HG02798 (cell line): ENCODE measurements at regions not wholly inside any gene's neighbourhood (a gene's known extent, or its start where the extent isn't known, plus 50 kb on each side); places are given as distances from the start of the nearest gene placed in this dataset.
"Not testable (repeated sequence)": the region's sequence is repeated elsewhere in the genome, so short reads cannot be mapped to it uniquely, and the experiment has no call there.

ENCODE experiments used
- ATAC-seq: cut with Tn5 transposase; IDR thresholded peaks from one replicate; pipeline ENCODE4 v1.9.1; 2021; ENCODE audit warnings: mild to moderate bottlenecking; ENCODE audit not compliant: unreplicated experiment, poor library complexity

DNA sequence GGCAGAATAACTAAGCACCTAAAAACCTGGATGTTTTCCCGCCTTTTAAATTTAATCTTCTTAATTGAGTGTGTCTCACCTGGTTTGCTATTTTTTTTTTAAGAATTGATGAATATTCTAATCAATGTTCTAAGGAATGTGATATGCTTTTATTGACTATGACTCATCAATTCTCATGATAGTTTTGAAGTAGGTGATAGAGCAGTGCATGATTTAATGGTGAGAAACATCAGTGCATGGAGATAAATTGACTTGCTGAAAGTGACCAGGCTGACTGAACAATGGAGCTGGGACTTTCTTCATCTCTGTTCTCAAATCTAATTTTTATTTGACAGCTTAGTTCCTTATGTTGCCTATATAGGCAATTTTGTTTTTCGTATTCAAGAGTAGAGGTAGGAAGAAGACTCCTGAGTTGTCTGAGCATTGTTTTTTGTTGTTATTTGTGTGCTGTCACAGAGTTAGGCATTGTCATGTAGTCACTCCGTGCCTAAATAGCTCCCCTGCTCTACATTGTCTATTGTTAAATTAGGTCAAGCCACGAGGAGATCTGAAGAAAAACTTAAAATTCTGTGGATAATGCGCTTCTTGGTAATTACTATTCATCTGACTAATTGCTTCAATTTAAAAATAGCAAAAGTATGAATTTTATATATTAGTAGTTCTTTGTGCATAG is 59.0 kb upstream of the NUTM2F start:
- ATAC-seq: not testable (repeated sequence)

DNA sequence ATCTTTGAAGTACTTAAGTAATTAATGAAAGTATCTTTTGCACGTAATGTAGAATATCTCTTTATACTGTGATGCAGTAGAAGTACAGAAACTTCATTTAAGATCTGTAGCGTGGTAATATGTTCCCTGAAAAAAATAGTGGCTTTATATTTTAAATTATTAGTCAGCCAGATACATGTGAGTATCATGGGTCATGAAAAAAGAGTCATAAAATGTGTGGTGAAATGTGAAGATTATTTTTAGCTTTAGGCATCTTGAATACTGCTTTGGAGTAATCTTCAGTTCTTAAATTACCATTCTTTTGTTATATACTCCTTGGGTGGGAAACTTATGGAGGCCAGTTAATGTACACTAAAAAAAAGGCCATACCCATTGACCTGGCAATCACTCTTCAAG is 59.6 kb upstream of the NUTM2F start:
- ATAC-seq: not testable (repeated sequence)

DNA sequence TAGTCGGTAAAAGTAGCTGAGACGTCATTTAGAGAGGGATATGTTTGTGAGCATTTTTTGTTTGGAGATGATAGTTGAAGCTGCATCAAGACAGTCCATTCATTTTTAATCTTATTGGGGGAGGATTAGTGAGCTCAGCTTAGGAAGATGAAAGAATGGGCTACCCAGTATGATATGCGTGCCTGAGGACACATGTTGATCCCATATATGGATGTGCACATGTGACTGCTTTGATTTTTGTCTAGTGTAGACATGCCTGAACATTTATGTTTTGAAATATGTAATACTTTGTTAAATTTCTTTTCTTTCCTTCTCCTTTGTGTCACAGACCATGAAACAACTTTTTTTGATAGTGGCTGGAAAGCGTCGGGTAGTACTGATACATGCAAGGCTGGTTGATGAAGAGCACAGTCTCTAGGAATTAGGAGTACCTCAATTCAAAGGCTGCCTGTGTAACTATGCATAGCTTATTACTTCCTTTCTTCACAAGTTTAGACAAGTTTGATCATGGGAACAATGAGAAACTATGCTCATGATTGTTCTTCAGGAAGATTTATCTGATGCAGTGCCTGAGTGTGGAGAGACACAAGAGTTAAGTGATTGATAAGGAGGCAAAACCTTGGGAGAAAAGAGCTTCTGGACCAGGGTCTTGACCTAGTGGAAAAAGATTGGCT is 62.1 kb upstream of the NUTM2F start:
- ATAC-seq: not testable (repeated sequence)

DNA sequence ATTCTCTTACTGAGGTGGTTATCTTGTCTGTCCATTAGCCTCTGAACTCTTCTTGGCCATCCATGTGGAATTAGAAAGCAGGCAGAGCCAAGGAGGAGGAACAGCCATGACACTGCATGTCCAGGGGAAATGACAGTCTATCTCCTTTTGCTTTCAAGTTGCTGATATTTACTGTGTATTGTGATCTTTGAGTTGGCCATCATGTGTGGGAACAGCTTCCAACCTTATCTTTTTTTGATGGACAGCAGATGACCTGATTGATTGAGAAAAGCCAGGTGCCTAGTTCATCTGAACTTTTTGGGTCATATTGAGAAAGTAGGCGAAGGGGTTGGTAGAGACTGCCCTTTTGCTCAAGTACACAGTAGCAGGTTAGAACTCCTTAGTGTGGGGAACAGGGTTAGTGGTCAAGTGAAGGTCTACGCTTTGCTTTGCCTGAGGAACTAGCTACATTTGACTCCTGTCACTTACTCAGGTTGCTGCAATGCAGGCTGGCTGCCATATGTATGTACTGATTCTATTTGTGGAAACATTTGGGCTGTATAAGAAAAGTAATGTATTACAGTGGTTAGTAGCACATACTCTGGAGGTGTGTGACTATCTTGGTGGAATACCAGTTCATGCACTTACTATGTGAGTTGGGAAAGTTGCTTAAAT is 64.7 kb upstream of the NUTM2F start:
- ATAC-seq: not testable (repeated sequence)

DNA sequence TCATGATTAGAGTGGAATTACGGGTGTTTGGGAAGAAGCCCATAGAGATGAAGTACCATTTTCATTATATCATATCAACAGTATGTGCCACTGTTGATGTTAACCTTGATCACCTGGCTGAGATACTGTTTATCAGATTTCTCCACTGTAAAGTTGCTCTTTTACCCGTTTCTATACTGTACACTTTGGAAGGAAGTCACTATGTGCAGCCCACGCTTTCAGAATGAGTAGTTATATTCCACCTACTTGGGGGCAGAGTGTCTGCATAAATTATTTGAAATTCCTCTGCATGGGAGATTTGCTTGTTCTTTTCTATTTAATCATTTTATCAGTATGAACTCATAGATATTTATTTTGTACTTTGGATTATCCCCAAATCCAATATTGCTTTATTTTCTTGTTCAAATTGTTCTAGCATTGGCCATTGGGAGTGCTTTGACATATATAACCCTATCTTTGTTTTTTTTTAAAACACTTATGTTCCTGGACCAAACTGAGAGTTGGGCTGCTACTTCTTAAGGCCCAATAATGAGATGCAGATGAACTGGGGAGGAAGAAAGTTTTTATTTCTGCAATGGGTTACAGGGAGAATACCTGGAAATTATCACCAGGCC is 69.4 kb upstream of the NUTM2F start:
- ATAC-seq: not testable (repeated sequence)

DNA sequence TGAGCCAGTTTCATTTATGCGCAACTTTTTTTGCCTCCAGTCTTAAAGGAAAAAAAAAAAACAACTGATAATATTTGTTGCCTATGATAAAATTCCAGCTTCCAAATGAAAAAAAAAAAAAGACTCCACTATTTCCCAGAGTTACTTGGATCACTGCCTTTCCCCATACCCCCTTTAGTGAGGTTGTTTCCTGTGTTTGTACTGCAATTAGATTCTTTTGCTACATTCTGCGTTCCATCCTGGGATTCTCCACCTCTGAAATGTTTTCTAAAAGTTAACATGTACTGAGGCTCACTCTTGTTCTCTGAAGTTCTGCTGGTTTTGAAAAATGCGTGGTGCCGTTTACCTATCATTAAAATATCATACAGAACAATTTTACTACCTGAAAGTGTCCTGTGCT is 72.0 kb upstream of the NUTM2F start:
- not testable (repeated sequence) for ATAC-seq

DNA sequence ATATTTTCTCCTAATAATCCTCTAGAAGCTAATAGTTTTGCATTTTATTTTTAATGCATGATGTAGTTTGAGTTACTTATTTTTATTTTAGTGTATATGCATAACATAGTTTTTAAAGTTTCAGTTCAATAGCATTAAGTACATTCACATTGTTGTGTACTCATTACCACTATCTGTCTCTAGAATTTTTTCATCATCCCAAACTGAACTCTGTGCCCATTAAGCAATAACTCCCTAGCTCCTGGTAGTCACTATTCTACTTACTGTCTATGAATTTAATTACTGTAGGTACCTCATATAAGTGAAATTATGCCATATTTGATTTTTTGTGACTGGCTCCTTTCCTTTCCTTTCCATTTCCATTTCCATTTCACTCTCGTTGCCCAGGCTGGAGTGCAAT is 74.4 kb upstream of the NUTM2F start:
- ATAC-seq: not testable (repeated sequence)

DNA sequence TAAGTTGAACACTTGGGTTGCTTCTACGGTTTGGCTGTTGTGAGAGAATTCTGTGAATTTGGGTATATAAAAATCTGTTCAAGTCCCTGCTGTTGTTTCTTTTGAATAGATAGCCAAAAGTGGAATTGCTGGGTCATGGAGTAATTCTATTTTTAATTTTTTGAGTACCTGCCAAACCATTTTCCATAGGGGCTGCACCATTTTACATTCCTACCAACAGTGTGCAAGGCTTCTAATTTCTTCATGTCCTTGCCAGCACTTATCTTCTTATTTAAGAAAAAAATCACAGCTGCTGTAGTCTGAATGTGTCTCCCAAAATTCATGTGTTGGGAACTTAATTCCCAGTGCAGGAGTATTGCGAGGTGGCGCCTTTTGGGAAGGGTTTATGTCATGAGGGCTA is 75.1 kb upstream of the NUTM2F start:
- ATAC-seq: not testable (repeated sequence)

DNA sequence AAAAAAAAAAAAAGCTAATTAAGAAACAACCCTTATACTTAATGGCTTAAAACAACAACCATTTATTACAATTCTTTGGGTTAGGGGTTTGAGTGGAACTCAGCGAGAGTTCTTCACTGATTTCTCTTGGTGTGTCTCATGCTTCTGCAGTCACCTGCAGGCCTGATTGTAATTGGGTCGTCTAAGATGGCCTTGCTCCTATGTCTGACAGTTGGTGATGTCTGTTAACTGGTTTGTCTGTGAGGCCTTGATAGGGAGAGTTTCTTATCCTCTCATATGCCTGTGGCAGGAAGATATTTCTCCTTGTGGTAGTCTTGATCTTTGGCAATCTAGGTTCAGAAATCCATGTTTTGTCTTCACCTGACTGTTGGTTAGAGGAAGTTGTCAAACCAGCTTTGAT is 85.2 kb upstream of the NUTM2F start:
- not testable (repeated sequence) for ATAC-seq

DNA sequence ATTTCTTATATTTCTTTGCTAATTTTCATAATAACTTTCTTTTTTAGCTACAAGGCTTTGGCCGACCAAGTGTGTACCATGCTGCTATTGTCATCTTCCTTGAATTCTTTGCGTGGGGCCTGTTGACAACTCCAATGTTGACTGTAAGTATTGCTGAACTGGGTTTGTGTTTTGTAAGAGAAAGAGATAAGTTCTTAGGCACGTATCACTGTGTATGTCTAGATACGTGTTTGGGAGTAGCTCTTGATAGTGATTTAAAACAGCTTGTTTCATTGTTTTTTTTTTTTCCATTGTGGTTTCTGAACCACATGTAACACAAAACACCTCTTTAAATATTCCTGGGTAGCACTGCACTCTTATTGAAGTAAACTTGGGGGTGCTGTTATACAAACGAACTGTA is 86.7 kb upstream of the NUTM2F start:
- ATAC-seq: not testable (repeated sequence)

DNA sequence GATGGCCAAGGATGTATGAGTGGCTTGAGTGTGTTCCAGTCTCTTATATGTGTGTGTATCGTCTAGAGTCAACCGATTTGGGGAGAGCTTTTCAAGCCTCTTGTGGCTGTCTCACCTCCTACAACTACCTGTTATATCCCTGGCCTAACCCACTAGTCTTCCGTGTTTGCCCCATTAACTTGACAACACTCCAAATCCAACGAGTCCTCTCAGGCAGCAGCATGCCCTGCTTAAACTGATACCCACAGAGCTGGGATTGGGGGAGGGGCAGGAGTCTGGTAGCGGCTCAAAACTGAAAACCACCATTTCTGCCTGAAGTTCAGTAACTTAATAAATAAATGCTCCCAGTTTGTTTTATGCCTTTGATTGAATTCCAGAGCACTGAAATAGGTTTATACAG is 91.7 kb upstream of the NUTM2F start:
- not testable (repeated sequence) for ATAC-seq

DNA sequence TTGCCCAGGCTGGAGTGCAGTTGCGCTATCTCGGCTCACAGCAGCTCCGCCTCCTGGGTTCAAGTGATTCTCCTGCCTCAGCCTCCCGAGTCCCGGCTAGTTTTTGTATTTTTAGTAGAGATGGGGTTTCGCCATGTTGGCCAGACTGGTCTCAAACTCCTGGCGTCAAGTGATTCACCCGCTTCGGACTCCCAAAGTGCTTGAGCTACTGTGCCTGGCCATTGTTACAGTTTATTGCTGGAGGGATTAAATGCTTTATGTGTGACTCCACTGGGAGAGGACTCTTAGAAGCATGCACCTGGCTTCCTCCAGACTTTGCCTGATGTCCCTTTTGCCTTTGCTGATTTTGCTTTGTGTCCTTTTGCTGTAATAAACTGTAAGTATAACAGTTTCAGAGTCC is 93.5 kb upstream of the NUTM2F start:
- not testable (repeated sequence) for ATAC-seq

DNA sequence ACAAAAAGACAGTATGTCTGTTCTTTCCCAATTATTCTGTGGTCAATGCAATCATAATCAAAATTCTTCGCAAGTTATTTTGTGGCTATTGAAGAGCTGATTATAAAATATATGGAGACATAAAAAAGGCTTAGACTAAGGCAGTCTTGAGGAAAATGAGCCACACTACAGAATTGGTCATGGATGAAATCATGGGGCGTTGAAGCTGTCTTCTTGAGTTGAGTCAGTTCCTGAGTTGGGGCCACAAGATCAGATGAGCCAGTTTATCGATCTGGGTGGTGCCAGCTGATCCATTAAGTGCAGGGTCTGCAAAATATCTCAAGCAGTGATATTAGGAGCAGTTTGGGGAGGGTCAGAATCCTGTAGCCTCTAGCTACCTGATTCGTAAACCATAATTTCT is 96.9 kb upstream of the NUTM2F start:
- ATAC-seq: not testable (repeated sequence)

DNA sequence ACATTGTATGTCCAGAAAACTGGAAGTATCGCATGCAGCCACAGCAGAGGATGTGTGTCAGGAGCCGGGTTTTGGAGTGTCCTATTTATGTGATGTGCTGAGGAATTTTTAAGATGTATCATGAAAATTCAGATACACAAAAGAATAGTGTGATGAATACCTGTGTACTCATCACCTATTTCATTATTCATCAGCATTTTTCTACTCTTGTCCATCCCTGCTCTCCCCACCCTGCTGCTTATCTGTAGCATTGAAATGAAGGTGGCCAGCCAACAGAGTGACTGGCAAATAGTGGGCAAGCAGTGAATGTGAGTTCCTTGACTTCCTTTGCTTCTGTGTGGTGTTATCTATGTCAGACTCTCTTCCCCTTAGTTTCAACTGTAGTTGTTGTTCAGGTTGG is 108.7 kb upstream of the NUTM2F start:
- ATAC-seq: not testable (repeated sequence)

DNA sequence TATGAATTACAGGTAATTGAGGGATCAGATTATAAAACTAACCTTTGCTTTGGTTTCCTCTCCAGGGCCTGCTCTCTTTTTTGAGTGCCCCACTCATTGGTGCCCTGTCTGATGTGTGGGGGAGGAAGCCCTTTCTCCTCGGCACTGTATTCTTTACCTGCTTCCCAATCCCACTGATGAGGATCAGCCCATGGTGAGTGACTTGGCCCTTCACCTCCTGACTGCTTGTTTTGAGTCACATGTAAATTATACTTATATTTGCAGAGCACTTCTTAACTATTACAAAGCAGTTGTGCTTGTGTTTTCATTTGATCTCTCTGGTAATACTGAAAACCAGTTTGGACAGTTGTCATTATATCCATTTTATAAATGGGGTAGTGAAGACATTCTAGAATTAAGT is 109.9 kb upstream of the NUTM2F start:
- not testable (repeated sequence) for ATAC-seq

DNA sequence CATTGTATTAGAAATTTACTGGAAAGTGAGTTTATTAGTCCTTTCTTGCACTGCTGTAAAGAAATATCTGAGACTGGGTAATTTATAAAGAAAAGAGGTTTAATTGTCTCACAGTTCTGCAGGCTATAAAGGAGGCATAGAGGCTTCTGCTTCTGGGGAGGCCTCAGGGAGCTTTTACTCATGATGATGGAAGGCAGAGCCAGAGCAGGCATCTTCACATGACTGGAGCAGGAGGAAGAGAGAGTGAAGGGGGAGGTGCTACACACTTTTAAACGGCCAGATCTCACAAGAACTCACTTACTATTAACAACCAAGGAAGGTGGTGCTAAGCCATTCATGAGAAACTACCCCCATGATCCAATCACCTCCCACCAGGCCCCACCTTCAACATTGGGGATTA is 112.7 kb upstream of the NUTM2F start:
- ATAC-seq: not testable (repeated sequence)

DNA sequence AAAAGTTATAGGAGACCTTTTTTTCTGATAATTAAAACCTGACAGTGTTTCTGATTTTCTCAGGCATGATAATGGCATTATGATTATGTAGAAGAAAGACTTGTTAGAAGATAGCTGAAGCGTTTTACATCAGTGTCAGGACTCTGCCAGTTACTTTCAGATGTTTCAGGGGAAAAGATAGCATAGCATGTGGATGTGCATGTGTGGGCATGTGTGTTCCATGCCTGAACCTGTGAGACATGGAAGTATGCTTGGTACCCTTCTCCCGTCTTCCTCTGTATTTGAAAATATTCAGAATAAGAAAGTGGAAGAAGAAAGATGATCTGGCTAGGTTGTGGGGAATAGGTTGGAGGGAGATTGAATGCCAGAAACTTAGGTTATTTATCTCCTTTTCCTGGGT is 113.1 kb upstream of the PCAT7 start:
- no peak for ATAC-seq

DNA sequence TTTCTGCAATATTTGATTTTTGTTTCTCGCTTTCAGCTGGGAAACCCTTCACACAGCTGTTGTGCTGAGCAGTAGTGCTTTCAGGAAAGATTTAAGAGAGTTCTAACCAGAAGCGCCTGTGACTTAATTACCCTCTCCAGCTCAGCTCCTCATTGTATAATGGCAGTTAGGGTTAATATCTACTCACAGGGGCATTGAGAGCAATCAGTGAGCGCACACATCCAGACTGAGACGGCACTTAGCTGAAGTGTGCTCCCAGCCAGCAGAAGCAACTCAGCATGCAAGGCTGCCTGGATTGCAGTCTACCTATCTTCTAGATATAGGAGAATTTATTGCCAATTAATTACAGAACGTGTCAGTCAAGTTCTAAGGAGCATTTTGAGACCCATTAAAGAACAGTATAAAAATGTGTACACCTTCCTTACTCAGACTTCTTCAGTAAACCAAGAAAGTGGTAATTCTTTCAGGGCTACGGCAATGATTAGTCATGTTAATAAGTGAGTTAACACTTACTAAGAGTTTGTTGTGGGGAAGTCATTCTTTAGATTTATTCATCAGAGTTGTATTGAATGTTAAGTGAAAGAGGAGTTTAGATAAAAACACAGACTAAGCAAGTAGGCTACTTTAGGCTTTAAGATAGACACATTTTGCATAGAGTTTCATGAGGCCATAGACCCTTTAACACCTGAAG is 111.7 kb upstream of the PCAT7 start:
- ATAC-seq: no peak

DNA sequence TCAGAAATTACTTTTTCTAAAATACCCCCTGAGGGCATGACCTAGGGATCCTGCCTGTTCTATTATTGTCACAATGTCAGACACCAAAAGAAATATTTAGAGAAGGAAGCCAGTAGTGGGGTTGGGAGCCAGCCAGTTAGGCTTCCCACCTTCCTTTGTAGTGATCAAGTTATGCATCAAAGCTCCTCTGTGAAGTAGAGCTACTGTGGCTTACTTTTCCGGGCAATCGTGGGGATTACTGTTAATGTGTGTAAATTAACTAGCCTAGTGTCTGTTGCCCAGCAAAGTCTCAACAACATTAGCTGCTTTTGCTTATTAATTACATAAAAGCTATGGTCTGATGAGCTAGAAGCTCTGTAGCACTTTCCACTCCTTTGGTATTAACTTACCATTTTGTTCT is 109.0 kb upstream of the PCAT7 start:
- ATAC-seq: no peak

DNA sequence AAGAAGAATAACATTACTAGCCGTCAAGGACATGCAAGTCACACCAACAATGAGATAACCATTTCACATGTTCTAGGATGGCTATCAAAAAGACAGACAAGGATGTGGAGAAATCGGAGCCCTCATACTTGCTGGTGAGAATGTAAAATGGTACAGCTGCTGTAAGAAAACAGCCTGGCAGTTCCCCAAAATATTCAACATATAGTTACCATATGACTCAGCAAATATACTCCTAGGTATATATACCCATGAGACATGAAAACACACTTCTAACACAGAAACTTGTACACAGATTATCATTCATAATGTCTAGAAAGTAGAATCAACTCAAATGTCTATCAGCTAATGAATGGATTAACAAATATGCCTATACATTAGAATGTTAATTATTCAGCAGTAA is 105.4 kb upstream of the PCAT7 start:
- ATAC-seq: no peak

DNA sequence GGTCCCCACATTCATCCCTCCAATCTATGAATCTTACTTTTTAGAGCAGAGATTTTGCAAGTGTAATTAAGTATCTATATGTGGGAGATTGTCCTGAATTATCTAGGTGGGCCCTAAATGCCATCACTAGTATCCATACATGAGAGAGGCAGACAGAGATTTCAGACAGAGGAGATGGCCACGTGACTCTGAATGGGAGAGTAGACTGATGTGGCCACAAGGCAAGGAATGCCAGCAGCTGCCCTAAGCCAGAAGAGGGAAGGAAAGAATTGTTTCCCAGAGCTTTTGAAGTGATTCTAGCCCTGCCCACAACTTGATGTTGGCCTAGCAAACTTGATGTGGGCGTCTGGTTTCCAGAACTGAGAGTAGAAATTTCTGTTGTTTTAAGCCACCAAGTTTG is 90.1 kb upstream of the PCAT7 start:
- no peak for ATAC-seq
